ENCODE measurements at regions not wholly inside any gene's neighbourhood (a gene's known extent, or its start where the extent isn't known, plus 50 kb on each side); places are given as distances from the start of the nearest gene placed in this dataset.

DNA sequence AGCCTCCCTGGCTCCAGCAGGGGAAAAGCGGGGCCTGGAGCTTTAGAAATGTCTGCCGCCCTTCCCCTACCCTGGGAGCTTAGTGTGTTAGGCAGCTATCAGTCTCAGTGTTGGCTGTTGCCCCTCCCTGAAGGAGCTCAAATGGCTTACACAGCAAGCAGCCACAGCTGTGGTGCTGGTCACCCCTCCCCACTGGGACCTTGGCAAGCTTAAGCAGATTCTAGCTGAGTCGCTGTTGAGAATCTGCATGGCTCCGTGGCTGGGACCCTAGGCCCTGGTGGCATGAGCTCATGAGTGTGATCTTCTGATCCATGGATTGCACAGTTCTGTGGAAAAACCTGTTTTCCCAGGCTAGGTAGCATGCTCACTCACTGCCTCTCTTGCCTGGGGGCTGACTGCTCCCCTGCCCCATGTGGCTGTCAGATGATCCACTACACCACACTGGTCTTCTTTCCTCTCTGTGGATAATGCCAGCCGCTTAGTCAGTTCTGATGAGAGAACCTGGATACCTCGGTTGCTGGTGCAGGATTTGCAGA lies 714.0 kb downstream of the MAFB start:
- ChIA-PET POLR2A (ENCODE audit: partially characterized antibody) (no interaction called here), CTCF (ENCODE audit: partially characterized antibody) (no interaction called here)
- H3K14ac ChIP-seq (ENCODE audit: insufficient read length): no peak overlapping the region
- no peak overlapping the region for H4K8ac ChIP-seq (ENCODE audit: extremely low read depth, insufficient read depth, low read length)
- no peaks in the 10 kb centered on the region for H3K79me1 ChIP-seq (ENCODE audit: low read depth, low read length)
- H3K4me2 ChIP-seq (ENCODE audit: insufficient read depth in 1 of 2, low read depth in 2 of 2, low read length in 2 of 2): no peak overlapping the region
- TF ChIP-seq GTF2F1 (IDR thresholded peaks at IDR 0.05; ENCODE audit: borderline replicate concordance, low read depth, low read length) (no peak), SIX5 (IDR thresholded peaks at IDR 0.05; ENCODE audit: low read depth, low read length) (no peak), YY1 (IDR thresholded peaks at IDR 0.05; ENCODE audit: low read depth, low read length) (no peak), RFX5 (IDR thresholded peaks at IDR 0.05; ENCODE audit: borderline replicate concordance, low read depth, low read length) (no peak), CHD2 (IDR thresholded peaks at IDR 0.05; ENCODE audit: low read length) (no peak), SP4 (IDR thresholded peaks at IDR 0.05; ENCODE audit: low read length) (no peak), PHF8 (conservative IDR thresholded peaks at IDR 0.05; ENCODE audit: low read depth, low read length) (no peak), SUZ12 (IDR thresholded peaks at IDR 0.05; ENCODE audit: low read length) (no peak), RBBP5 (IDR thresholded peaks at IDR 0.05; ENCODE audit: borderline replicate concordance, low read depth, low read length) (no peak), ASH2L (IDR thresholded peaks at IDR 0.05; ENCODE audit: low read length) (no peak)
- TF ChIP-seq, protein P1, sequence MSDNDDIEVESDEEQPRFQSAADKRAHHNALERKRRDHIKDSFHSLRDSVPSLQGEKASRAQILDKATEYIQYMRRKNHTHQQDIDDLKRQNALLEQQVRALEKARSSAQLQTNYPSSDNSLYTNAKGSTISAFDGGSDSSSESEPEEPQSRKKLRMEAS (IDR thresholded peaks at IDR 0.05): no peak
- TF ChIP-seq, protein P2, sequence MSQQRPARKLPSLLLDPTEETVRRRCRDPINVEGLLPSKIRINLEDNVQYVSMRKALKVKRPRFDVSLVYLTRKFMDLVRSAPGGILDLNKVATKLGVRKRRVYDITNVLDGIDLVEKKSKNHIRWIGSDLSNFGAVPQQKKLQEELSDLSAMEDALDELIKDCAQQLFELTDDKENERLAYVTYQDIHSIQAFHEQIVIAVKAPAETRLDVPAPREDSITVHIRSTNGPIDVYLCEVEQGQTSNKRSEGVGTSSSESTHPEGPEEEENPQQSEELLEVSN (IDR thresholded peaks at IDR 0.05): no peak
- DNase-seq (ENCODE audit: low read depth in 1 of 2, low spot score in 2 of 2): no peak
- no peaks in the 10 kb centered on the region for H3K4me1 ChIP-seq (replicated peaks in 1 of 4; ENCODE audit: control insufficient read depth in 3 of 4, insufficient read depth in 4 of 4, low read length in 3 of 4)
- H3K27ac ChIP-seq (ENCODE audit: low read depth, low read length): no peak overlapping the region
- no peak overlapping the region for H3K23ac ChIP-seq (ENCODE audit: insufficient read length)
- no peaks in the 10 kb centered on the region for H3K23me2 ChIP-seq (ENCODE audit: low read depth, low read length)
- H2BK12ac ChIP-seq (ENCODE audit: low read depth, low read length): no peak overlapping the region
- H2BK15ac ChIP-seq (ENCODE audit: low read length): no peak overlapping the region
- no peaks in the 10 kb centered on the region for H3K27me3 ChIP-seq (replicated peaks in 1 of 4; ENCODE audit: control insufficient read depth in 3 of 4, extremely low read depth in 1 of 4, insufficient read depth in 3 of 4, low read length in 3 of 4)
- H3K18ac ChIP-seq (ENCODE audit: extremely low read depth, low read length): no peak overlapping the region
- H4K91ac ChIP-seq (replicated peaks; ENCODE audit: insufficient read length, low read length): no peak overlapping the region
- no peak overlapping the region for H3K56ac ChIP-seq (replicated peaks; ENCODE audit: insufficient read length, low read depth, low read length)
- no peak overlapping the region for H2BK20ac ChIP-seq (ENCODE audit: low read length)
- no peak overlapping the region for H2AK5ac ChIP-seq (ENCODE audit: low read depth, low read length)
- H2AFZ ChIP-seq (ENCODE audit: low read length): no peak overlapping the region
- no peak overlapping the region for H2BK120ac ChIP-seq (replicated peaks; ENCODE audit: low read depth, low read length)
- WGBS, 2 experiments (ENCODE audit: extremely low coverage in 1 of 2, insufficient coverage in 1 of 2, insufficient read length in 1 of 2, insufficient replicate concordance in 2 of 2, low coverage in 1 of 2, low lambda C conversion rate in 2 of 2, missing lambda C conversion rate in 1 of 2): 92% methylated on average over 6 of the region's 6 CpGs; no CpG with 5 or more reads in 1 of the 2 experiments
- H3K79me2 ChIP-seq (ENCODE audit: control insufficient read depth in 1 of 2, insufficient read depth in 2 of 2, low read length in 2 of 2): no peaks in the 10 kb centered on the region
- H3K4ac ChIP-seq (replicated peaks; ENCODE audit: insufficient read length, low read depth, low read length): no peak overlapping the region
- FAIRE-seq: no peak
- H2BK5ac ChIP-seq (ENCODE audit: low read depth, low read length): no peak overlapping the region
- H4K5ac ChIP-seq (ENCODE audit: insufficient read length, low read depth, low read length): no peak overlapping the region
- H3K9ac ChIP-seq (replicated peaks in 1 of 4; ENCODE audit: extremely low read depth in 1 of 4, low read depth in 3 of 4, low read length in 3 of 4): no peak overlapping the region
- no peaks in the 10 kb centered on the region for H3K9me3 ChIP-seq (ENCODE audit: insufficient read depth in 2 of 2, low read depth in 1 of 2, low read length in 1 of 2)
- H3K4me3 ChIP-seq (ENCODE audit: extremely low read depth in 1 of 4, insufficient read depth in 2 of 4, low read depth in 3 of 4, low read length in 4 of 4): no peak overlapping the region
- H4K20me1 ChIP-seq (replicated peaks in 1 of 2; ENCODE audit: control insufficient read depth in 1 of 2, insufficient read depth in 2 of 2, low read length in 2 of 2): no peaks in the 10 kb centered on the region
- no peaks in the 10 kb centered on the region for H3K36me3 ChIP-seq (ENCODE audit: control insufficient read depth in 2 of 4, insufficient read depth in 4 of 4, low read length in 3 of 4)
